Vagina (tissue), 2 donors: ENCODE measurements at regions not wholly inside any gene's neighbourhood (a gene's known extent, or its start where the extent isn't known, plus 50 kb on each side); places are given as distances from the start of the nearest gene placed in this dataset.

Experiments
- POLR2A ChIP-seq, 2 donors: fragments of 450-650 bp; IDR thresholded peaks; one replicate each; pipeline ENCODE4 v1.6.1; 2017; ENCODE audit warnings: antibody characterized with exemption in 2 of 2, mild to moderate bottlenecking in 2 of 2, moderate library complexity in 2 of 2
- TF ChIP-seq, protein P1 (sequence below), 3 experiments: fragments of 450-650 bp in 2 of 3; fragments of 200-600 bp in 1 of 3; sonication (generic) in 1 of 3; IDR thresholded peaks; one replicate each; pipeline ENCODE4 v1.5.1; 2017 to 2019; ENCODE audit warnings: antibody characterized with exemption in 3 of 3, mild to moderate bottlenecking in 2 of 3, moderate library complexity in 2 of 3

DNA sequence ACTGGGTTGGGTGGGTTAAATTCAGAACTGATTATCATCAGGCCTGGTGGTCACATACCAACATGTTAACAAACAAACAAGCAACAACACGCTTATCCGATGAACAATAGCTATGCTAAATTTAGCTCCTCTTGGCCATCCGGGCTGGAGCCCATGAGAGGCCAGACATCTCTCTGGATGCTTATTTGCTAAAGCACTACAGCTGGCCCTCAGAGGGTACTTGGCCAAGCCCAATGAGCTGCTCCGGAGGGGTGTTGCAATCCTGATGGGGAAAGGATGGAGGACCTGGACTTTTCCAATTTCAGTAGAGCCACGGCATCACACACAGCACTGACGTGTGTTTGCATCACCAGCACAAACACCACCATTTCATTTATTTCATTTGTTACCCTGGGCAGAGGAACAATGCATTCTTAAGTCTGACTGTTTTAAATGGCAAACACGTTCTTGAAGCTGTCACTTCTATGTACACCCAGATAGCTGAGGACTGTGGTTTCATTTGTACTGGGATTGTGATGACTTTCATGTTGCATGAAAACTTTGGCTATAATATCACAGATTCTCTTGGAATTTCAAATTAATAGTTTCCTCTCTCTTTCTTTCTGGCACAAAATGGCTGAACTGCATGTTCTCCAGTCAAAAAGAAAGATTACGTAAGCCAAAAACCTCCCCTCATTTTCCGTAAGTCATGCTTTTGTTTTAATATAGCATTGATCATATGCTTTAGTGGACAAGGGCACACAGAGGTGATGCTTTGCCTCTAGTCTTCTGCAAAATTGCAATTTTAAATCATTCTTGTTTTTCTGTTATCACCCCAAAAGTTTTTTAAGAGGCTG, 359.8 kb upstream of the KAZN start:
- TF ChIP-seq, protein P1, sequence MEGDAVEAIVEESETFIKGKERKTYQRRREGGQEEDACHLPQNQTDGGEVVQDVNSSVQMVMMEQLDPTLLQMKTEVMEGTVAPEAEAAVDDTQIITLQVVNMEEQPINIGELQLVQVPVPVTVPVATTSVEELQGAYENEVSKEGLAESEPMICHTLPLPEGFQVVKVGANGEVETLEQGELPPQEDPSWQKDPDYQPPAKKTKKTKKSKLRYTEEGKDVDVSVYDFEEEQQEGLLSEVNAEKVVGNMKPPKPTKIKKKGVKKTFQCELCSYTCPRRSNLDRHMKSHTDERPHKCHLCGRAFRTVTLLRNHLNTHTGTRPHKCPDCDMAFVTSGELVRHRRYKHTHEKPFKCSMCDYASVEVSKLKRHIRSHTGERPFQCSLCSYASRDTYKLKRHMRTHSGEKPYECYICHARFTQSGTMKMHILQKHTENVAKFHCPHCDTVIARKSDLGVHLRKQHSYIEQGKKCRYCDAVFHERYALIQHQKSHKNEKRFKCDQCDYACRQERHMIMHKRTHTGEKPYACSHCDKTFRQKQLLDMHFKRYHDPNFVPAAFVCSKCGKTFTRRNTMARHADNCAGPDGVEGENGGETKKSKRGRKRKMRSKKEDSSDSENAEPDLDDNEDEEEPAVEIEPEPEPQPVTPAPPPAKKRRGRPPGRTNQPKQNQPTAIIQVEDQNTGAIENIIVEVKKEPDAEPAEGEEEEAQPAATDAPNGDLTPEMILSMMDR (IDR thresholded peaks at IDR 0.05): no peak
- no peak for TF ChIP-seq POLR2A (IDR thresholded peaks at IDR 0.05)
